Endothelial cell of umbilical vein (primary cell): ENCODE measurements at regions not wholly inside any gene's neighbourhood (a gene's known extent, or its start where the extent isn't known, plus 50 kb on each side); places are given as distances from the start of the nearest gene placed in this dataset.

Source experiments
- BruUV-seq: library from RNA; stranded (reverse); fragments of 400-500 nt; replicated peaks from 2 replicates; lab custom pipeline; 2021; lab: Mats Ljungman, UMichigan
- CTCF ChIA-PET: fragments of 300-600, 350-600 bp; sonication (Branson Sonifier 250); formaldehyde crosslinking; loops from one replicate; lab custom pipeline; 2021; ENCODE audit warnings: antibody characterized with exemption, inconsistent platforms; lab: Charles Lee
- POLR2A ChIA-PET: fragments of 300-600, 350-600 bp; sonication (Branson Sonifier 250); formaldehyde crosslinking; loops from one replicate; lab custom pipeline; 2021; ENCODE audit warnings: antibody characterized with exemption, inconsistent platforms; lab: Charles Lee
- DNase-seq: peaks from one replicate; pipeline ENCODE4 v3.0.0-alpha.2; 2011; ENCODE audit warnings: low read depth, low spot score
- FAIRE-seq: peaks from 2 replicates; lab custom pipeline; 2011; peaks lifted over from hg19 to GRCh38; lab: Jason Lieb, UNC
- H2AFZ ChIP-seq: 2 replicates; pipeline ENCODE4 v1.6.0; 2012; ENCODE audit warnings: low read depth, low read length, control low read depth, inconsistent platforms
- H3K27ac ChIP-seq: 2 replicates; pipeline ENCODE4 v1.5.1; 2011; ENCODE audit warnings: low read depth, mild to moderate bottlenecking, control low read depth, low read length, moderate library complexity; ENCODE audit not compliant: insufficient read depth
- H3K27me3 ChIP-seq, 2 experiments: 2 replicates each; pipeline versions ENCODE4 v1.6.0 to v1.6.1; 2011; ENCODE audit warnings: low read length in 2 of 2, mixed read lengths in 1 of 2; ENCODE audit not compliant: control insufficient read depth in 2 of 2, insufficient read depth in 2 of 2
- H3K36me3 ChIP-seq, 2 experiments: 2 replicates in 1 of 2; 3 replicates in 1 of 2; pipeline ENCODE4 v1.5.1; 2011; ENCODE audit warnings: low read length in 2 of 2, mild to moderate bottlenecking in 1 of 2, moderate library complexity in 1 of 2; ENCODE audit not compliant: control insufficient read depth in 2 of 2, insufficient read depth in 2 of 2; ENCODE audit errors: extremely low read depth in 1 of 2
- H3K4me1 ChIP-seq: 3 replicates; pipeline ENCODE4 v1.5.1; 2011; ENCODE audit warnings: mild to moderate bottlenecking, low read length; ENCODE audit not compliant: control insufficient read depth, insufficient read depth; ENCODE audit errors: extremely low read depth
- H3K4me2 ChIP-seq: 2 replicates; pipeline ENCODE4 v1.6.1; 2011; ENCODE audit warnings: low read length, control low read depth, mixed read lengths; ENCODE audit not compliant: insufficient read depth
- H3K4me3 ChIP-seq, 3 experiments: fragments of 200-600 bp in 1 of 3; sonication (generic), shearing (Covaris generic) in 1 of 3; replicated peaks in 1 of 3; 2 replicates each; pipeline ENCODE4 v1.5.1; 2011 to 2016; ENCODE audit warnings: control low read depth in 3 of 3, low read length in 3 of 3, mild to moderate bottlenecking in 2 of 3, inconsistent platforms in 1 of 3, low read depth in 1 of 3, moderate library complexity in 1 of 3; ENCODE audit not compliant: insufficient read depth in 1 of 3
- H3K79me2 ChIP-seq: 2 replicates; pipeline ENCODE4 v1.6.0; 2012; ENCODE audit warnings: low read length, inconsistent platforms; ENCODE audit not compliant: control insufficient read depth, insufficient read depth
- H3K9ac ChIP-seq: replicated peaks from 2 replicates; pipeline ENCODE3; 2011; ENCODE audit warnings: low read length, control low read depth; ENCODE audit not compliant: insufficient read depth; ENCODE audit errors: extremely low read depth
- H3K9me1 ChIP-seq: replicated peaks from 3 replicates; pipeline ENCODE4 v1.6.0; 2011; ENCODE audit warnings: mild to moderate bottlenecking, low read length; ENCODE audit not compliant: control insufficient read depth, insufficient read depth; ENCODE audit errors: extremely low read depth
- H3K9me3 ChIP-seq: replicated peaks from 2 replicates; pipeline ENCODE4 v1.5.1; 2012; ENCODE audit warnings: low read length, inconsistent platforms; ENCODE audit not compliant: control insufficient read depth, insufficient read depth
- H4K20me1 ChIP-seq: replicated peaks from 2 replicates; pipeline ENCODE3; 2011; ENCODE audit warnings: mild to moderate bottlenecking, low read length; ENCODE audit not compliant: control insufficient read depth, insufficient read depth; ENCODE audit errors: extremely low read depth
- EZH2 ChIP-seq: IDR thresholded peaks from 2 replicates; pipeline ENCODE4 v1.6.1; 2012; ENCODE audit warnings: borderline replicate concordance, low read depth, mild to moderate bottlenecking, moderate library complexity, low read length, inconsistent platforms; ENCODE audit not compliant: severe bottlenecking
- FOS ChIP-seq: IDR thresholded peaks from 2 replicates; pipeline ENCODE4 v1.6.1; 2011; ENCODE audit warnings: mild to moderate bottlenecking, low read length, moderate library complexity, borderline replicate concordance; ENCODE audit not compliant: insufficient read depth
- GATA2 ChIP-seq: IDR thresholded peaks from 2 replicates; pipeline ENCODE4 v1.7.0; 2011; ENCODE audit warnings: low read depth, mild to moderate bottlenecking, moderate library complexity, mixed read lengths, low read length; ENCODE audit not compliant: insufficient read length, insufficient read depth
- JUN ChIP-seq: IDR thresholded peaks from 2 replicates; pipeline ENCODE4 v1.6.1; 2011; ENCODE audit warnings: borderline replicate concordance, low read depth; ENCODE audit not compliant: insufficient read length, insufficient read depth
- MYC ChIP-seq: IDR thresholded peaks from one replicate; pipeline ENCODE4 v1.6.1; 2011; ENCODE audit warnings: mild to moderate bottlenecking, low read depth, low read length
- POLR2A ChIP-seq: IDR thresholded peaks from 2 replicates; pipeline ENCODE4 v1.6.1; 2012; ENCODE audit warnings: low read depth, mild to moderate bottlenecking, control low read depth, low read length
- POLR2AphosphoS5 ChIP-seq: IDR thresholded peaks from 2 replicates; pipeline ENCODE4 v1.6.1; 2012; ENCODE audit warnings: low read depth, mild to moderate bottlenecking, control low read depth, low read length, moderate library complexity; ENCODE audit not compliant: insufficient read depth
- dilution Hi-C: fragments of 300-500 bp; cut with MboI; formaldehyde crosslinking; loops from one replicate; pipeline ENCODE4 v1.15.0; 2019; ENCODE audit warnings: low sequenced_read_pairs; ENCODE audit not compliant: extremely low pct_ligation_motif_present
- intact Hi-C: fragments of 100-400 bp; cut with micrococcal nuclease; formaldehyde crosslinking; loops from one replicate; pipeline ENCODE4 v1.10.0; 2022
- TF ChIP-seq, protein P1 (sequence below): IDR thresholded peaks from 2 replicates; pipeline ENCODE4 v1.6.1; 2011; ENCODE audit not compliant: insufficient read depth, insufficient read length
- TF ChIP-seq, protein P2 (sequence below), 2 donors: IDR thresholded peaks; 1 replicate in 1 of 2; 2 replicates in 1 of 2; pipeline ENCODE4 v1.5.1; 2011; ENCODE audit warnings: low read length in 2 of 2, mild to moderate bottlenecking in 2 of 2, moderate library complexity in 2 of 2, control low read depth in 1 of 2, inconsistent platforms in 1 of 2, low read depth in 1 of 2; ENCODE audit not compliant: insufficient read depth in 1 of 2; ENCODE audit errors: extremely low read depth in 1 of 2

DNA sequence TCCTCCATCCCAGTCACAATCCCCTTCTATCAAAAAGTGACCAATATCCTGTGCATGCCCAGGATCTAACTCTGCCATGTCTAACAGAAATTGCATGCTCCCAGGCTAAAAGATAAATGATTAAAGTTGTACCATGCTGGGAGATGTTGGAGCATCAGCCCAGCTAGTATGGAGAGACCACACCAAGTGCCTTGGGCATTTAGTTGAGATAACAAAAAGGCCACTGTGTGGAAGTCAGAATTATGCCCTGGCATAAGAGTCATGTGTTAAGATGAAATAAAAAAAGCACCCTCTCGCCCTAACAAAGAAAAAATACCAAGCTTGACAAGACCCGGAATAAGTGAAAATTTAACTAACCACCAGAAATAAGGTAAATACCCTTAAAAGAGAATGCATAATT is 155.9 kb upstream of the CENPE start:
- H3K4me1 ChIP-seq = no peaks in the 10 kb centered on the region
- ChIA-PET CTCF (no interaction called here), POLR2A (no interaction called here)
- H3K9me3 ChIP-seq = no peaks in the 10 kb centered on the region
- H2AFZ ChIP-seq = no peak overlapping the region
- dilution Hi-C loops = no loop called here
- FAIRE-seq = no peak
- no peaks in the 10 kb centered on the region for H4K20me1 ChIP-seq
- TF ChIP-seq EZH2 (no peak), JUN (no peak), GATA2 (no peak), FOS (no peak), POLR2AphosphoS5 (no peak), MYC (no peak), POLR2A (no peak)
- TF ChIP-seq, protein P1, sequence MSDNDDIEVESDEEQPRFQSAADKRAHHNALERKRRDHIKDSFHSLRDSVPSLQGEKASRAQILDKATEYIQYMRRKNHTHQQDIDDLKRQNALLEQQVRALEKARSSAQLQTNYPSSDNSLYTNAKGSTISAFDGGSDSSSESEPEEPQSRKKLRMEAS = no peak
- TF ChIP-seq, protein P2, sequence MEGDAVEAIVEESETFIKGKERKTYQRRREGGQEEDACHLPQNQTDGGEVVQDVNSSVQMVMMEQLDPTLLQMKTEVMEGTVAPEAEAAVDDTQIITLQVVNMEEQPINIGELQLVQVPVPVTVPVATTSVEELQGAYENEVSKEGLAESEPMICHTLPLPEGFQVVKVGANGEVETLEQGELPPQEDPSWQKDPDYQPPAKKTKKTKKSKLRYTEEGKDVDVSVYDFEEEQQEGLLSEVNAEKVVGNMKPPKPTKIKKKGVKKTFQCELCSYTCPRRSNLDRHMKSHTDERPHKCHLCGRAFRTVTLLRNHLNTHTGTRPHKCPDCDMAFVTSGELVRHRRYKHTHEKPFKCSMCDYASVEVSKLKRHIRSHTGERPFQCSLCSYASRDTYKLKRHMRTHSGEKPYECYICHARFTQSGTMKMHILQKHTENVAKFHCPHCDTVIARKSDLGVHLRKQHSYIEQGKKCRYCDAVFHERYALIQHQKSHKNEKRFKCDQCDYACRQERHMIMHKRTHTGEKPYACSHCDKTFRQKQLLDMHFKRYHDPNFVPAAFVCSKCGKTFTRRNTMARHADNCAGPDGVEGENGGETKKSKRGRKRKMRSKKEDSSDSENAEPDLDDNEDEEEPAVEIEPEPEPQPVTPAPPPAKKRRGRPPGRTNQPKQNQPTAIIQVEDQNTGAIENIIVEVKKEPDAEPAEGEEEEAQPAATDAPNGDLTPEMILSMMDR (IDR thresholded peaks at IDR 0.05; ENCODE audit: extremely low read depth in 1 of 2, insufficient read depth in 1 of 2, low read depth in 1 of 2, low read length in 2 of 2) = no peak
- H3K79me2 ChIP-seq = no peaks in the 10 kb centered on the region
- DNase-seq = no peak
- no peak overlapping the region for H3K27ac ChIP-seq
- no TSS peak for BruUV-seq
- H3K9ac ChIP-seq = no peak overlapping the region
- H3K9me1 ChIP-seq = no peaks in the 10 kb centered on the region
- no peak overlapping the region for H3K4me3 ChIP-seq
- H3K27me3 ChIP-seq = no peaks in the 10 kb centered on the region
- H3K36me3 ChIP-seq = no peaks in the 10 kb centered on the region
- no peak overlapping the region for H3K4me2 ChIP-seq
- intact Hi-C loops = no loop called here
